Frontal cortex (tissue), 3 donors: ENCODE measurements at regions not wholly inside any gene's neighbourhood (a gene's known extent, or its start where the extent isn't known, plus 50 kb on each side); places are given as distances from the start of the nearest gene placed in this dataset.
"Not testable (repeated sequence)": the region's sequence is repeated elsewhere in the genome, so short reads cannot be mapped to it uniquely, and the experiment has no call there.

ENCODE experiments used
- DNase-seq, 2 donors: peaks; one replicate each; pipeline ENCODE4 v3.0.0; 2012; ENCODE audit warnings: low spot score in 2 of 2
- FAIRE-seq: peaks from 2 replicates; lab custom pipeline; 2012; peaks lifted over from hg19 to GRCh38; lab: Jason Lieb, UNC
- donor health status: control.
- donor health status: control.
- donor health status: control.

GRCh38 chr14:40345334-40345733 is 913.1 kb upstream of the FBXO33 start:
- DNase-seq = no peak
- no peak for FAIRE-seq

GRCh38 chr14:40340708-40341107 is 908.5 kb upstream of the FBXO33 start:
- FAIRE-seq (no peak), DNase-seq (no peak)

- DNase-seq (no peak), FAIRE-seq (no peak)
Measured at GRCh38 chr14:40336846-40337245, 904.6 kb upstream of the FBXO33 start.

GRCh38 chr14:40326519-40326918 is 894.3 kb upstream of the FBXO33 start:
- not testable (repeated sequence) for DNase-seq

GRCh38 chr14:40318211-40318719 is 886.0 kb upstream of the FBXO33 start:
- FAIRE-seq (no peak), DNase-seq (no peak)

More at GRCh38 chr14:40326519-40326918, 894.3 kb upstream of the FBXO33 start:
- FAIRE-seq = not testable (repeated sequence)

GRCh38 chr14:40317690-40318089 is 885.5 kb upstream of the FBXO33 start:
- FAIRE-seq (no peak), DNase-seq (no peak)

- DNase-seq (no peak), FAIRE-seq (no peak)
Measured at GRCh38 chr14:40312296-40312695, 880.1 kb upstream of the FBXO33 start.

GRCh38 chr14:40309124-40309523 is 876.9 kb upstream of the FBXO33 start:
- FAIRE-seq = no peak

GRCh38 chr14:40308240-40308639 is 876.0 kb upstream of the FBXO33 start:
- FAIRE-seq = no peak
- no peak for DNase-seq

More at GRCh38 chr14:40309124-40309523, 876.9 kb upstream of the FBXO33 start:
- no peak for DNase-seq

GRCh38 chr14:40296821-40297220 is 864.6 kb upstream of the FBXO33 start:
- no peak for DNase-seq
- no peak for FAIRE-seq

GRCh38 chr14:40292664-40293063 is 860.4 kb upstream of the FBXO33 start:
- no peak for DNase-seq
- no peak for FAIRE-seq

- DNase-seq = no peak
Measured at GRCh38 chr14:40282196-40282595, 850.0 kb upstream of the FBXO33 start.

GRCh38 chr14:40280652-40281051 is 848.4 kb upstream of the FBXO33 start:
- FAIRE-seq = no peak
- no peak for DNase-seq

More at GRCh38 chr14:40282196-40282595, 850.0 kb upstream of the FBXO33 start:
- no peak for FAIRE-seq

GRCh38 chr14:40273417-40273816 is 841.2 kb upstream of the FBXO33 start:
- no peak for DNase-seq
- FAIRE-seq = no peak

- DNase-seq = no peak
- no peak for FAIRE-seq
Measured at GRCh38 chr14:40271480-40271879, 839.2 kb upstream of the FBXO33 start.

- FAIRE-seq (no peak), DNase-seq (no peak)
Measured at GRCh38 chr14:40269436-40269835, 837.2 kb upstream of the FBXO33 start.

- no peak for DNase-seq
- no peak for FAIRE-seq
Measured at GRCh38 chr14:40268236-40268635, 836.0 kb upstream of the FBXO33 start.

- FAIRE-seq (no peak), DNase-seq (no peak)
Measured at GRCh38 chr14:40265096-40265495, 832.9 kb upstream of the FBXO33 start.

- FAIRE-seq (no peak), DNase-seq (no peak)
Measured at GRCh38 chr14:40252817-40253447, 820.7 kb upstream of the FBXO33 start.

- no peak for FAIRE-seq
- no peak for DNase-seq
Measured at GRCh38 chr14:40248671-40249070, 816.4 kb upstream of the FBXO33 start.

- DNase-seq = no peak
- no peak for FAIRE-seq
Measured at GRCh38 chr14:40240245-40240859, 808.1 kb upstream of the FBXO33 start.

GRCh38 chr14:40232302-40232701 is 800.1 kb upstream of the FBXO33 start:
- DNase-seq (no peak), FAIRE-seq (no peak)
